NCI-H187 treated with DMSO at 0.1 percent for 48 hours (cell line): ENCODE measurements at regions not wholly inside any gene's neighbourhood (a gene's known extent, or its start where the extent isn't known, plus 50 kb on each side); places are given as distances from the start of the nearest gene placed in this dataset.

ENCODE experiments used
- DNase-seq: peaks from one replicate; lab custom pipeline; 2025; lab: John Stamatoyannopoulos, UW

DNA sequence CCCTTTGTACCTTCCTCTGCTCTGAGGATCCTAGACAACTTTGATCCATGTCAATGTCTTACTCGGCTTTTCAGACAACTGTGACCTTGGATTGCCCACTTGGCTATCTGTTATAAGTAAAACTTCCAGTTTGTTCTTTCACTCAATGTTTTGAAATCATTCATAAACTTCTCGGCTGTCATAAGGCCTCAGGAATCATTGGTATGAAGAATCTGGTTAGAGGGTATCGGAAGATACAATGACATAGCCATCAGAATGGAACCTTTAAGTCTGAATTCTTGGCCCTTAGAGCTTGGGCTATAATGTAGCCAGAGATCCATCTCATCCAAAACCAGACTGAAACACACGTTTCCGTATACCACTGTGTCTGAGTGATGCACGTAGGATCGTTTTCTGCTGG lies 59.0 kb upstream of the WDR1 start:
- no peak for DNase-seq

DNA sequence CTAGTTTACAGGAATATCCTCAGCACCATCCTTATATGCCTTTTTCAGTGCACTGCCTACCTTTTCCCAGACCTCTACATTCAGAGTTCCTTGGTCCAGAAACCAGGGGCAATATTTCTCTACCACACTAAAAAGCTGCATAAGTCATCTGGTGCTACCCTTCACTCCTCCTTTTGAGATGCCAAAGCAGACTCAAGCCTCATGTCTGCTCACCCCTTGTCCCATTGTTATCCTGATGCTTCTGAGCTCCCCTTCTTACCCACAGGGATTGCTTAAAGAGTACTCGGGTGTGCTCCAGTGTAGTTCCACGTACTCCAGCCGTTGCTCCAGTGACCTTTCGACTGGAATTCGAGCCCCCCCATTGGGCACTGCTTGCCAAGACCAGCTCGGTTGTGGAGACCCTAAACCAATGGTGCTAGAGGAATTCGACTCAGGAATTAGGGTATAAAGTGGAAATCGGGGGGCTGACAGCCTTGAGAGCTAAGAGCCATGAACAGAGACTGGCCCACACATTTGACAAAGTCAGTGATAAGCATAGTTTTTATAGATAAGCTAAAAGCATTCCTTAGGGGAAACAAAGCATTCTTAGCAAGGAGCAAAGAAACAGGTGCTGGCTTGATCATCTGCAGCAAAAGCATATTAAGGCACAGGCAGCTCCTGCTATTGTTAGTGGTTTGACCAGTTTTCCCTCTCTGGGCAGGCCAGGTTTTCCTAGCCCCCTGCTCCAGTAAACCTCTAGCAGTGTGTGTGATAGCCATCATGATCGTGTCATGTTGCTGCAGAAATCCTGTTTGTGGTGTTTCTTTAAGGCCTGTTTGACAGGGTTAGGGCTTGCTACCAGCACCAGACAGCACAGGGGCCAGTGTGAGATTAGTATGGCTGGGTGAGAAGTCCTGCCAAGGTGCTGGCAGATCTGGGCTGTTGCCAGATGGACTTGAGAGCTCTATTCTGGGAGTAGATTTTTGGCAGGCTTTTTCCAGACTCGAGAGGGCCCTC lies 57.5 kb upstream of the WDR1 start:
- DNase-seq, result no peak

DNA sequence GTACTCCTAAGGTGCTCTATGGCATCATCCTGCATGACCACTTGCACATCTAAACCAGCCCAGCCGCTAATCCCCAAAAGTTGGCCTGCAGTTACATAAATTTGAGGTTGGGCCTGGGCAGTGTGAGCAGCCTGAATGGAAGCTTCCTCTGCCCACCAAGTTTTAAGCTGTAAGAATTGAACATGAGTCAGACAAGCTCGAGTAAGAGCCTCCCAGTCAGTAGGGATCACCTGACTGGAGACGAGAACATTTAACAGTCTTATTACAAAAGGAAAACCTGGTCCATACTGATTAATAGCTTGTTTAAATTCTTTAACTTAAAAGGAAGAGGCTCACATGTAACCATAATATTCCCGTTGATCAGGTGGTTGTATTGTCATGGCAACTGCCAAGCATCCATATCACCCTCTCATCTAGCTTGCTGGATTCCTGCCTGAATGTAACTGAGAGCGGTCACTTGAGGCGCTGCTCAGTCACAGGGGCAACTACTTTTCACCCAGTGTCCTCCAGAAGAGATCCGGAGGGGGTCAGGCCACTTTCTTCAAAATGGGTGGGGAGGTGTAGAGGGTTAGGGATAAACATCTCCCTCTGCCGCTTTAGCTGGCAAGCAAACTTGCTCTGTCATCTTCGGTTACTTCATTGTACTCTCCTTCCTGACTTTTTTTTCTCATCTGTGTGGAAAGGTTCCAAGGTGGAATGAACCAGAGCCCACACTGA lies 56.6 kb upstream of the WDR1 start:
- no peak for DNase-seq

DNA sequence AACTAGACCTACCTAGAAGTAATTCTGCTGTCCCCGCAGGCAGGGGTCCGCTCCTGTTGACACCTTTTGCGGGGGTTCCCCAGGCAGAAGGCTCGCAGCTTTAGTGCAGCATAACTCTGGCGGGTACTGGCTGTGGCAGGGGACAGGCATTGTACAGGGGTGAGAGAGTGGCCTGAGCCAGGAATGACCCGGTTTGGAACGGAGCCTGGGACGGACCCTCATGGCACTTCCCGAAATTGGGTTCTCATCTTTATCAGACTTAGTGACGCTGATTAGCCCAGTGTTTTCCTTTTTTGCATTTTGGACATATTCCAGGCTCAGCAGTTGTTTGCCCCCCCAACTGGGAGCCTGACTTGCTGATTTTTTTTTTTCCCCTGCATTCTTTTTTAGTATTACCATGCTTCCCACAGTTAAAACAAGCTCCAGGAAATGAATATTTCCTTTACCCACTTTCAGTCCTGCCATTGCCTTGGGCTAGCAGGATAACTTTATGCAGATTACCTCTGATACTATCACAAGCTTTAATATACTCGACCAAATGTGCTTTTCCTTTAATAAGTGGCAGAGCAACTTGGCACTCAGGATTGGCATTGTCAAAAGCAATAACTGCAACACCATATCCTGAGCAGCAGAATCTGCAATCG lies 55.8 kb upstream of the WDR1 start:
- no peak for DNase-seq

DNA sequence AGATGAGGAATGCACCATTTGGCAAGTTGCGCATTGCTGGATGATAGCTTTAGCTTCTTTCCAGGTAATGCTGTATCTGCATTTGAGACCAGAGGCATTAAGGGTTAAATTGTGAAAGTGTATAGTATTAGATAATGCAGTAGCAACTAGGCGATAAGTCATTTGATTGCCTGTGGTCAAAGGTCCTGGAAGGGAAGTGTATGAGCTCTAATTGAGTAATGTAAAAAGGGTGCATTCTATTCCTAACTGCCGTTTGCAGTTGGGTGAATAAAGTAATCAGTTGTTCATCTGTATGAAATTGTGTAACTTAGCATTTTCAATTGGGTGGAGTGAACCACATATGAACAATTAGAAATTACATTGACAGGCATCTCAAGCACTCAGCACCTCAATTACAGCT lies 54.5 kb upstream of the WDR1 start:
- DNase-seq, result no peak

DNA sequence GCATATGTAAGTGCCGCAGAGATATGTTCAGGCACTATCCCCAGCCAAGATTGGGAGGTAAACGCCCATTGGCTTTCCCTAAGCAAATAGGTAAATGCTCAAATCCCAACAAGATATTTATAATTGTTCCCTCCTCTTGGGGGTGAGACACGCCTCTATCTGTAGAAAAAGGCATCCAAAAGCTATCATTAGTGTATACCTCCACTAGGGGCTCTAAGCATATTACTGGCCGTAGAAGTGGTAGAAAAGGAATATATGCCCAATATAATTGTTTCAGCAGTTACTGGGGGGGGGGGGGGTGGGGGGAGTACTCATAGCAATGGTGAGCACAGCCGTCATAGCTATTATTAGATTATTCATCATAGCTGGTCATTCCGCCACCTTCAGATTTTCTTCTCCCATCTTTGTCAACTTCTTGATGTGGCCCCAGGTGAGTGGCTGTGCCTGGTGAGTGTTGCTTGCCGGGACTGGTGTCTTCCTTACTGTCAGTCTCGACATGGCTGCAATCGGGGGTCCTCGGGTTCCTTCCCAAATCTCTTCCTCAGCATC lies 53.3 kb upstream of the WDR1 start:
- DNase-seq, result no peak

DNA sequence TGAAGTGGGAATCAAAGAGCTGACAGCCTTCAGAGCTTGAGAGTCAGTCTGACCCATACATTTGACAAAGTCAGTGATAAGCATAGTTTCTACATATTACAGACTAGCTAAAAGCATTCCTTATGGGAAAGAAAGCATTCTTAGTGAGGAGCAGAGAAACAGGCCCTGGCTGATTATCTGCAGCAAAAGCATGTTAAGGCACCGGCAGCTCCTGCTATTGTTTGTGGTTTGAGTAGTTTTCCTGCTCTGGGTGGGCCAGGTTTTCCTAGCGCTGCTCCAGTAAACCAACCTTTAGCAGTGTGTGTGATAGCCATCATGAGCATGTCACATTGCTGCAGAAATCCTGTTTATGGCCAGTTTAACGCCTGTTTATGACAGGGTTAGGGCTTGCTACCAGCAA lies 51.6 kb upstream of the WDR1 start:
- DNase-seq, result no peak

DNA sequence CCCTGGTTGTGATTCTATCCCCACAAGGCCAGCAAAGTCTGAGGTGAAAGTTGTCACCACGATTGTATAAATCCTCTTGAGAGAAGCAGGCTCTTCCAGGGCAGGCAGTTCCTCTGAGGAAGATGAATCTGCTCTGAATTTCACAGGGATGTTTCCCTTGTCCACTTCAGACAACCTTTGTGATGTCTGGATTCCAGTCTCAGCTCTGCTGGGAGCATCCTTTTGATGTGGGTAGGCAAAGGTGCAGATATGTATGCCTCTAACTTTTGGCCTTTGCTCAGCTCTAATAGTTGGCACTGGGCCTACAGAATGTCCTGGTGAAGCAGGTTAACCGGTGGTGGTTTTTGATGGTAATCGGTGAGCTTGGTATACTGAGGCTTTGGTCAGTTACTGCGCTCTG lies 50.6 kb upstream of the WDR1 start:
- no peak for DNase-seq
